ENCODE measurements at regions not wholly inside any gene's neighbourhood (a gene's known extent, or its start where the extent isn't known, plus 50 kb on each side); places are given as distances from the start of the nearest gene placed in this dataset.
"Not testable (repeated sequence)": the region's sequence is repeated elsewhere in the genome, so short reads cannot be mapped to it uniquely, and the experiment has no call there.

GRCh38 chr2:175836361-175836760, 165.7 kb downstream of the LNPK start:
- ATAC-seq: peak in 1 of 2 donors; percentile 35
- intact Hi-C loops (cut with DNase I): no loop called here
- no peak for DNase-seq

- ATAC-seq (no peak), DNase-seq (no peak)
- intact Hi-C loops (cut with DNase I): no loop called here
Observed at GRCh38 chr2:175834477-175834876, 167.6 kb downstream of the LNPK start.

GRCh38 chr2:175832866-175833265, 169.2 kb downstream of the LNPK start:
- intact Hi-C loops (cut with DNase I): no loop called here
- DNase-seq (no peak), ATAC-seq (no peak)

GRCh38 chr2:175829741-175830140, 172.3 kb downstream of the LNPK start:
- no peak for ATAC-seq
- intact Hi-C loops (cut with DNase I): no loop called here
- DNase-seq: no peak

- intact Hi-C loops (cut with DNase I): no loop called here
- no peak for ATAC-seq
- DNase-seq: no peak
Observed at GRCh38 chr2:175827856-175828255, 174.2 kb downstream of the LNPK start.

GRCh38 chr2:175824243-175824642, 177.8 kb downstream of the LNPK start:
- DNase-seq (no peak), ATAC-seq (no peak)
- intact Hi-C loops (cut with DNase I): no loop called here

GRCh38 chr2:175823707-175824073, 178.4 kb downstream of the LNPK start:
- intact Hi-C loops (cut with DNase I): no loop called here
- no peak for ATAC-seq

GRCh38 chr2:175823002-175823706, 178.9 kb downstream of the LNPK start:
- DNase-seq (no peak), ATAC-seq (no peak)
- intact Hi-C loops (cut with DNase I): no loop called here

More at GRCh38 chr2:175823707-175824073, 178.4 kb downstream of the LNPK start:
- no peak for DNase-seq

- intact Hi-C loops (cut with DNase I): no loop called here
- ATAC-seq (no peak), DNase-seq (no peak)
Observed at GRCh38 chr2:175817221-175817620, 184.8 kb downstream of the LNPK start.

- ATAC-seq (no peak), DNase-seq (no peak)
- intact Hi-C loops (cut with DNase I): no loop called here
Observed at GRCh38 chr2:175815537-175815936, 186.5 kb downstream of the LNPK start.

GRCh38 chr2:175811971-175812370, 190.1 kb downstream of the LNPK start:
- no peak for DNase-seq
- ATAC-seq: no peak
- intact Hi-C loops (cut with DNase I): no loop called here

GRCh38 chr2:175808858-175809257, 193.2 kb downstream of the LNPK start:
- DNase-seq (no peak), ATAC-seq (no peak)
- intact Hi-C loops (cut with DNase I): no loop called here

- ATAC-seq (no peak), DNase-seq (no peak)
- intact Hi-C loops (cut with DNase I): no loop called here
Observed at GRCh38 chr2:175808078-175808477, 194.0 kb downstream of the LNPK start.

GRCh38 chr2:175807031-175807873, 194.8 kb downstream of the LNPK start:
- DNase-seq (no peak), ATAC-seq (no peak)
- intact Hi-C loops (cut with DNase I): no loop called here

GRCh38 chr2:175806570-175806969, 195.5 kb downstream of the LNPK start:
- DNase-seq: no peak
- no peak for ATAC-seq
- intact Hi-C loops (cut with DNase I): no loop called here

- no peak for DNase-seq
- no peak for ATAC-seq
- intact Hi-C loops (cut with DNase I): no loop called here
Observed at GRCh38 chr2:175806125-175806490, 196.0 kb downstream of the LNPK start.

GRCh38 chr2:175805442-175806124, 196.5 kb downstream of the LNPK start:
- intact Hi-C loops (cut with DNase I): no loop called here
- no peak for ATAC-seq
- DNase-seq: no peak

- DNase-seq: no peak
- no peak for ATAC-seq
- intact Hi-C loops (cut with DNase I): no loop called here
Observed at GRCh38 chr2:175804122-175804521, 197.9 kb downstream of the LNPK start.

- ATAC-seq; intact Hi-C loops (cut with DNase I): not testable (repeated sequence)
Observed at GRCh38 chr2:175796422-175796821, 205.6 kb downstream of the LNPK start.

GRCh38 chr2:175793648-175794047, 208.4 kb downstream of the LNPK start:
- no peak for DNase-seq
- no peak for ATAC-seq
- intact Hi-C loops (cut with DNase I): no loop called here

More at GRCh38 chr2:175796422-175796821, 205.6 kb downstream of the LNPK start:
- not testable (repeated sequence) for DNase-seq

Measured in left cardiac atrium (tissue), 4 donors.